ENCODE measurements at regions not wholly inside any gene's neighbourhood (a gene's known extent, or its start where the extent isn't known, plus 50 kb on each side); places are given as distances from the start of the nearest gene placed in this dataset.
"Not testable (repeated sequence)": the region's sequence is repeated elsewhere in the genome, so short reads cannot be mapped to it uniquely, and the experiment has no call there.

DNA sequence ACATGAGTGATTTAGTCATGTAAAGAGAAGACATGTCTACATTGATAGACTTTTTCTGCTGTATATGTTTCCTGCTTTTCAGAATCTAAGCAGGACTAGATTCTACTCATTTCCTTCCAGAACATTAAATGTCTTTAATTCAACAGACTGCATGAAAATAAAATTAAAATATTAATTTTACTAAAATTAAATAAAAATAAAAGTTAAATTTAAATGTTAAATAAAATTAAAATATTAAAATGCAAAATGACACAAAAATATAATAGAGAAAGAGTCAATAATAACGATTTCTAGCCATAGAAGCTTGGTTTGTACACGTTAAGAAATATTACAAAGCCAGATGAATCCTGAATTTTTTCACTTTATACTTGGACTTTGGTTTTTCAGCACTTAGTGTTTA lies 552.8 kb upstream of the NR5A2 start:
- DNase-seq = no peak

DNA sequence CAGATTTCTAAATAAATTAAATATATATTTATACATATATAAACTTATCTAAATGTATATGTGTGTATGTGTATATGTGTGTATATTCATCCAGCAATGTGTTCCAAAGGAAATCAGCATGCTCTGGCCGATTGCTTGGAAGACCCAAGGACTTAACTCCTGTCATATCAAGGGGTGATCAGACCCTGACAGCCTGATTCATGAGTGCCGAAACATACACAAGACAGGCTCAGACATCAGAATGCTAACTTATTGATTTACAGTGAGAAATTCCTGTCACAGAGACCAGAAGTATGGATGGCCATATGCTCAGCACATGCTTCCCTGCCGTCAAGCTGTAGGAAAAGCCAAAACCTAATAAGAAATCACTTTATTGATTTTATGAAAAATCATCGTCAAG lies 545.1 kb upstream of the NR5A2 start:
- no peak for DNase-seq

DNA sequence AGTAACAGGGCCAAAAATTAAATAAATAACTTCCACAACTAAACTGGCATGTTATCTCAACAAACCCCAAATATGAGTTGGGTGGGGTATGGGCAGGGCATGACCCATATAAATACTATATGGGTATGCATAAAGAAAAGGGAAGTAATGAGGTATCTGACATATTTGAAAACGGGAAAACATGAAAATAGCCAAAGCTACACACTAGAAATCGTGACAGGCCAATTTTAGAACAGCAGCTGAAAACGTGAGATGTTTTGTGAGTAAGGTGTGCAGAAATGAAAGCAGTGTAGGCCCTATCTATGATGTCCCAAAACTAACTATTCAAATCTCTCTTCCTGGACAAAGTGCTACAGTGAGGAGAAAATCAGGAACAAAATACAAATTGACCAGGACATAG lies 537.9 kb upstream of the NR5A2 start:
- DNase-seq = no peak

DNA sequence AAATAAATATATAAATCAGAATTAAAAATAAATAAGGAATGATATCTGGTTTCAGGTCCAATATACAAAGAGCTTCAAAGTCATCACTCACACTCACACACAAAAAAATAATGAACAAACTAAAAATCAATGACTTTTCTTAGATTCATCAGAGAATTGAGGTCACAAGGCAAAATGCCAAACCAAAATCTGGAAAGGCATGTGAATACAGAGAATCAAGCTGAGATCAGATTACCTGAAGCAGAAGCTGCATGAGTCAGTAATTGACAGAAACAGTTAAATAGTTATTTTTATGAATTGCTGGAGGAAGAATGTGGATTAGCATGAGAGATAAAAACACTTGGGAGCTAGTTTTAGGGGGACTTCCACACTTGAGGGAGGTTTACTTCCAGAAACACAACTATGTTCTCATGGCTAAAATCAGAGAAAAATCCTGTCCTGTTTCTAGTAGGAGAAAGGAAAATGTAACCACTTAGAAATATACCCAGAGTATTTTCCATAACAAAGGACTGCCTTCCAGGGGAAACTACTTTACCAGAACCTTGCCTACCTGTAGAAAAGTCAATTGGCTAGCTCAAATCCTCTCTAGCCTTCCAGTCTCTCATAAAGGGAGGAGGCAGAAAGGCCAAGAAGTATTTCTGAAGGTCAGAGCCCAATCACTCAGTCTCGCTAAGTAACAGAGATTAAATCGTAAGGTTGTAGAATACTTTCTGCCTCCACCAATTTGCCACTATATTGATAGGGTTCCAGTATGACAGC lies 536.6 kb upstream of the NR5A2 start:
- no peak for DNase-seq

DNA sequence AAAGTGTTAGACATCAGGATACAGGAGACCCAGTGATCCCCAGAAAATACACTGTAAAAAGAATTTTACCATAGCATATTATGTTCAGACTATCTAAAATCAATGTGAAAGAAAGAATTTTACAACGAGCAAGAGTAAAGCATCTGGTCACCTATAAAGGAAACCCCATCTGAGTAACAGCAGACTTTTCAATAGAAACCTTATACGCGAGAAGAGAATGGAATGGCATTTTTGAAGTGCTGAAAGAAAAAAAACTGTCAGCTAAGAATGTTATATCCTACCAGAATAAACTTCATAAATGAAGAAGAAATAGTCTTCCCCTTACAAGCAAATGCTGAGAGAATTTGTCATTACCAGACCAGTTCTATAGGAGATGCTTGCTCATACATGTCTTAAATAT lies 532.1 kb upstream of the NR5A2 start:
- no peak for DNase-seq

DNA sequence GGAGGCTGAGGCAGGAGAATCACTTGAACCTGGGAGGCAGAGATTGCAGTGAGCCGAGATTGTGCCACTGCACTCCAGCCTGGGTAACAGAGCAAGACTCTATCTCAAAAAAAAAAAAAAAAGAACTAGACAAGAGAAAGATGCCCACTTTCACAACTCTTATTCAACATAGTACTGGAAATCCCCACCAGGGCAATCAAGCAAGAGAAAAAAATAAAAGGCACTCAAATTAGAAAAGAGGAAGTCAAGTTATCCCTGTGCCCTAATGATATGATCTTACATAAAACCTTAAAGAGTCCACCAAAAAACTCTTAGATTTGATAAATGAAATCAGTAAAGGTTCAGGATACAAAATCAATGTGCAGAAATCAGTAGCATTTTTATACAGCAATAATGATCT lies 528.7 kb upstream of the NR5A2 start:
- DNase-seq = not testable (repeated sequence)

DNA sequence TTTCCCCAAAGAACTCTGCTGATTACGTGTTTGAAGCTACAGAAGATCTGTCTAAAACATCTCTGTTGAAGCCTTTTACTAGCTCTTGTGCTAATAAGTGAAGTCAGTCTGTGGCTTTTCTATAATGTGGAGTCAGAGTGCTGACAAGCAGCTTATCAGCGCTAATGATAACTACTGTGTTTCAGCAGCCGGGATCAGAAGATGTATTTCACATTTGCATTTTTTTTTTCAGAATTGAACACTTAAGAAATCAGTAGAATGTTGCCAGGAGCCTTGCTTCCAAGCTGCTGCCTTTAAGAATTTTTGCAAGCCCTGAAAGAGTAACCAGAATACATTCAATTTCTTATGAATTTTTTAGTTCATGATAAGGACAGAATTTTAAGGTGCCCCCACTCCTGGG lies 519.4 kb upstream of the NR5A2 start:
- no peak for DNase-seq

- DNase-seq = no peak
Measured at GRCh38 chr1:199508653-199509052, 518.9 kb upstream of the NR5A2 start.

DNA sequence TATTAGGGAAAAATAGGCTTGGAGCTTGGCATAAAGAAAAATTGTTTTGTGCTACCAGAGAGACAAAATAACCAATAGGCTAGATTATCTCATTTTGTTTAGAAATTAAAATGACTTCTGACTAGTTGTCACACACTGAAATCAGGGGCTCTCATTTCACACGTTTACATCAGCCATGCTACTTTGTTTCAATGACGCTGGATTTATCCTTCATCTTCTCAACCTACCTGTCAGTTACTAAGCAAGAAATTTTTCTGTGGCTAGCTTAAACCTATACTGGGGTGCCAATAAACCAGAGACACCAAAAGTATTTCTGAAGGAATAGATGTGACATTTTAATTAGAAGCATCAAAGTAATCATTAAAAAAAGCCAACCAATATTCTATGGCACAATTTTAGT lies 518.1 kb upstream of the NR5A2 start:
- no peak for DNase-seq

- DNase-seq = no peak
Measured at GRCh38 chr1:199510314-199510713, 517.2 kb upstream of the NR5A2 start.

DNA sequence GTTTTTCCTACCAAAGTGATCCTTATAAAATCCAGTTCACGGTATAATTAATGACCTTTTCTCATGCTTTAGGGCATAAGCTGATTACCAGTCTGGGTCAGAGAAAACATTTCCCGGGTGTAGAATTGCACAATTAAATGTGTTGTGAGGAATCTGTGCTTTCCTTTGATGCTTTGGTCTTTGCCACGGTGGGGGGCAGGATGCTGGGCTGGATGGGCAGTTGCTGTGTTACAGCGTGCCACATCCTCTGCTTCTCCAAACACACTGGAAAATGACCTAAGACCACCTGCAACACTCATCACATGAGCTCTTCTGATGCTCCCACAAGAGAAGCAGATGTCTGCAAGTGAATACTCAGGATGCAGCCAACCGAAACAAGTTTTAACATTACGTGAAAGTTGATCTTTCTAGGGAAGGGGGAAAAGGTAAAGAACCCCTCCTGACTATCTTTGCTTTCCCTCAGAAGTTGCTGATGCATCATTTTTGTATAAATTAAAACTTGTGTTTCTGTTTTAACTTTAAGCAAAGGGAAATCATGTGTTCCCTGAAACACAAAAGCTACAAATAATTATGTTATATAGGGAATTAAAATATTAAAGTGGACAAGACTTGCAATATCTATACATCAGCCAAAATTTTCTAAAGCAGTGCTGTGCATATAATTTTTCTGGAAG lies 515.3 kb upstream of the NR5A2 start:
- no peak for DNase-seq

- DNase-seq = no peak
Measured at GRCh38 chr1:199515261-199515660, 512.2 kb upstream of the NR5A2 start.

GRCh38 chr1:199522338-199522737 lies 505.2 kb upstream of the NR5A2 start:
- DNase-seq = no peak

DNA sequence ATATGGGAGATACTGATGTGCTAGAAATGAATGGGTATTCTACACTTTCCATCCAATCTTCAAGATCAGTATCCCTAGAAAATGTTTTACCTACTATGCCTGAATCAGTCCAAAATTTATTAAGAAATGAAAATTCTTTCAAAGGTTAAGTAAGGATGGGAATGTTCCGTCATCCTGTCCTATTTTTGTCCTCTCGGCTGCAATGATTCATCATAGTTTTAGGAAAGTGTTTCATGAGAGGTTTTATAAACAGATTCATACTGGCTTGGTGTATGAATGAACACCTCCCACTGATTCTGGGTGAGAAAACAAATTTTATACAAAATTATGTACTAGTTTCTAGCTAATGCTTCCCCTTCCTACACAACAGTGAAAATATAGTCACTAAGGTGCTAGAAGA lies 504.6 kb upstream of the NR5A2 start:
- no peak for DNase-seq

- no peak for DNase-seq
Measured at GRCh38 chr1:199529324-199529723, 498.2 kb upstream of the NR5A2 start.

DNA sequence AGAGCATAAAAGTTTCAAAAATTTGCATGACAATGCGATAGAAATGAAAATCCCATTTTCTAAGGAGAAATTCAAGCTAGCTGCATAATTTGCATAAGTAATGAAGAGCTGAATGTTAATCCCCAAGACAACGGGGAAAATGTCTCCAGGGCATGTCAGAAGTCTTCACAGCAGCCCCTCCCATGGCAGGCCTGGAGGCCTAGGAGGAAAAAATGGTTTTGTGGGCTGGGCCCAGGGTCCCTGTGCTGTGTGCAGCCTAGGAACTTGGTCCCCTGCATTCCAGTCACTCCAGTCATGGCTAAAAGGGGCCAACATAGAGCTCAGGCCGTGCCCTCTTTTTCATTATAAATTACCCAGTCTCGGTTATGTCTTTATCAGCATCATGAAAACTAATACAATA lies 494.1 kb upstream of the NR5A2 start:
- not testable (repeated sequence) for DNase-seq

DNA sequence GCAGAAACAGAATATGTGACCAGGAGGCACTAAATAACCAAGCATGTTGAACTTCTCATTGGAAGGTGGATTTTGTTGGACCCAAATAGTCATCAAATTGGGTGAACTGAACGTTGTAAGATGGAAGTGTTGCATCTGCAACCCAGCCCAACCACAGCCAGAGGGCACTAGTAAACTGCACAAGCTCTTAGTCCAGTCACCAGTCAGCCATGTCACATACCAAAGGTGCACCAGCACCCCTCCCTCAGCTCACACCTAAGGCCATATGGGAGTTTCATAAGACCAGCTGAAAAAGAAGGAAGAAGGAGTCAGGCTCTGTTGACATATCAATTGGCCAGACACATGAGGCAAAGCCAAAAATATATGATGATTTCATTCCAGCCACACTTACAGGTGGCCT lies 481.7 kb upstream of the NR5A2 start:
- no peak for DNase-seq

GRCh38 chr1:199546323-199546722 lies 481.2 kb upstream of the NR5A2 start:
- no peak for DNase-seq

DNA sequence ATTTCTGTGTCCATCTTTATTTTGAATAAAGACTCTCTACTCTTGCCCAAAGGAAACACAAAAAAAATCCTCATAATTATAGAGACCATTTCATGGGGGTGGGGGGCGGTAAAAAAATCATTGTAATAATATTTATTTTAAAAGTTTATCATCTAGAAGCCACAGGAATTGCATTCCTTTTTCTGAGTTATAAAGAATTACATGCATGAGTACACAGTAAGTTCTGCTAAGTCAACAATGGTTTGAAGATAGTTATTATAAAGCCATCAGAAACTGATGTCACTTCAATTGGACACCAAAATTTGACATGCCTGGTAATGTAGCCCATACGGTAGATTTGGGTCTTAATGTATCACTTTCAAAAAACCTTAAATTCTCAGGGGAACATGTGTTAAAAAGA lies 478.1 kb upstream of the NR5A2 start:
- no peak for DNase-seq

GRCh38 chr1:199550199-199551065 lies 477.1 kb upstream of the NR5A2 start:
- DNase-seq = no peak

- no peak for DNase-seq
Measured at GRCh38 chr1:199551967-199552565, 475.4 kb upstream of the NR5A2 start.

GRCh38 chr1:199553104-199553503 lies 474.4 kb upstream of the NR5A2 start:
- DNase-seq = no peak

DNA sequence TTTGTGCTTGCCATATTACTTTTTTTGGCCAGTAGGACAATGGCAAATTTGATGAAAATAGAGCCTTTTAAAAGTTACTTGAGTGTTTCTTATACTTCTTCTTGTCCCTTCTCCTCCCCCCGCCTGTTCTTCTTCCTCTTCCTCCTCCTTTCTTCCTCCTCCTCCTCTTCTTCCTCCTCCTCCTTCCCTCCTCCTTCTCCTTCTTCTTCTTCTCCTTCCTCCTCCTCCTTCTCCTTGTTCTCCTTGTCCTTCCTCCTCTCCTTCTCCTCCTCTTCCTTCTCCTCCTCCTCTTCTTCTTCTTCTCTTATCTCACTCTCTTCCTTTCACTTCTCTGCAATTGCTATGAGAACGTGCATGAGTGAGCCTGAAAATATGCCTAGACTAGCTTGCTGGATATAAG lies 466.2 kb upstream of the NR5A2 start:
- DNase-seq = no peak

Measured in activated CD4-positive, CD25-positive, alpha-beta regulatory T cell treated with anti-CD3 and anti-CD28 coated beads, Interleukin-2, amount 50 U/mL, for 72 hours (primary cell).